ENCODE measurements at regions not wholly inside any gene's neighbourhood (a gene's known extent, or its start where the extent isn't known, plus 50 kb on each side); places are given as distances from the start of the nearest gene placed in this dataset.

DNA sequence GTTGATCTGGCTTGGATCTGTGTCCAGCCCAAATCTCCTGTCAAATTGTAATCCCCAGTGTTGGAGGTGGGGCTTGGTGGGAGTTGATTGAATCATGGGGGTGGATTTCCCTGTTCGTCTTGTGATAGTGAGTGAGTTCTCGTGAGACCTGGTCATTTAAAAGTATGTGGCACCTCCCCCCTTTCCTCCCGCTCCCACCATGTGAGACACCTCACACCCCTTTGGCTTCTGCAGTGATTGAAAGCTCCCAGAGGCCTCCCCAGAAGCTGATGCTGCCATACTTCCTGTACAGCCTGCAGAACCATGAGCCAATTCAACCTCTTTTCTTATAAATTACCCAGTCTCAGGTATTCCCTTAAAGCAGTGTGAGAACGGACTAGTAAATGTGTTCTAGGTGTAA, 117.3 kb upstream of the PTCH1 start:
- H3K27ac ChIP-seq, result no peak overlapping the region
- H3K36me3 ChIP-seq (replicated peaks in 1 of 2; ENCODE audit: insufficient read depth in 1 of 2, low read depth in 2 of 2), result no peaks in the 10 kb centered on the region
- intact Hi-C loops (cut with DNase I), result no loop called here
- 64 to 77% methylated on average over 4 of the region's 4 CpGs for WGBS, 2 donors
- no peak for TF ChIP-seq POLR2A (IDR thresholded peaks at IDR 0.05)
- TF ChIP-seq, protein P1, sequence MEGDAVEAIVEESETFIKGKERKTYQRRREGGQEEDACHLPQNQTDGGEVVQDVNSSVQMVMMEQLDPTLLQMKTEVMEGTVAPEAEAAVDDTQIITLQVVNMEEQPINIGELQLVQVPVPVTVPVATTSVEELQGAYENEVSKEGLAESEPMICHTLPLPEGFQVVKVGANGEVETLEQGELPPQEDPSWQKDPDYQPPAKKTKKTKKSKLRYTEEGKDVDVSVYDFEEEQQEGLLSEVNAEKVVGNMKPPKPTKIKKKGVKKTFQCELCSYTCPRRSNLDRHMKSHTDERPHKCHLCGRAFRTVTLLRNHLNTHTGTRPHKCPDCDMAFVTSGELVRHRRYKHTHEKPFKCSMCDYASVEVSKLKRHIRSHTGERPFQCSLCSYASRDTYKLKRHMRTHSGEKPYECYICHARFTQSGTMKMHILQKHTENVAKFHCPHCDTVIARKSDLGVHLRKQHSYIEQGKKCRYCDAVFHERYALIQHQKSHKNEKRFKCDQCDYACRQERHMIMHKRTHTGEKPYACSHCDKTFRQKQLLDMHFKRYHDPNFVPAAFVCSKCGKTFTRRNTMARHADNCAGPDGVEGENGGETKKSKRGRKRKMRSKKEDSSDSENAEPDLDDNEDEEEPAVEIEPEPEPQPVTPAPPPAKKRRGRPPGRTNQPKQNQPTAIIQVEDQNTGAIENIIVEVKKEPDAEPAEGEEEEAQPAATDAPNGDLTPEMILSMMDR (IDR thresholded peaks at IDR 0.05), result no peak
- ATAC-seq (no peak), DNase-seq (no peak)
- H3K9me3 ChIP-seq, result no peaks in the 10 kb centered on the region
- no peaks in the 10 kb centered on the region for H3K4me1 ChIP-seq
- no peaks in the 10 kb centered on the region for H3K27me3 ChIP-seq
- H3K4me3 ChIP-seq, result no peak overlapping the region

DNA sequence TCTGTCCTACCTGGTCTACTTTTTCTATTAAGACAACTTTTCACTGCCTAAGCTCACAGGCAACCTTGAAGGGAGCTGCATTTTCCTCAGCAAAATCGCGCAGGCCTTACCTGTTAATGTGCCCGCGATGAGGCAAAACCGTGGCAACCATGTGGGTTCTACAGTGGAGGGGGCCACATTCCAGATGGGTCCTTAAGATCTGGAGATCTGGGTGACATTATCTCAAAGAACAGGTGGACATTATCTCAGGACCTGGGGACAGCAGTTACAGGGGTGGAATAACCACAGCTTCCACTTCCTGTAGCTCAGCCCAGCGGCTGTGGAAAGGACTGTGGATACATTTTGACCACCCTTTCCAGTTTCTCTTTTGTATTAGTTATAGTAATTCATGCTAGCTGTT, 112.8 kb upstream of the PTCH1 start:
- 74 to 86% methylated on average over 6 of the region's 6 CpGs for WGBS, 2 donors
- Histone ChIP-seq H3K27me3 (no peaks in the 10 kb centered on the region), H3K4me1 (no peaks in the 10 kb centered on the region), H3K9me3 (no peaks in the 10 kb centered on the region), H3K4me3 (no peak overlapping the region), H3K36me3 (replicated peaks in 1 of 2; ENCODE audit: insufficient read depth in 1 of 2, low read depth in 2 of 2) (no peaks in the 10 kb centered on the region), H3K27ac (no peak overlapping the region)
- intact Hi-C loops (cut with DNase I), result no loop called here
- TF ChIP-seq POLR2A (IDR thresholded peaks at IDR 0.05), result no peak
- TF ChIP-seq, protein P1 (IDR thresholded peaks at IDR 0.05), result no peak
- DNase-seq (no peak), ATAC-seq (no peak)

DNA sequence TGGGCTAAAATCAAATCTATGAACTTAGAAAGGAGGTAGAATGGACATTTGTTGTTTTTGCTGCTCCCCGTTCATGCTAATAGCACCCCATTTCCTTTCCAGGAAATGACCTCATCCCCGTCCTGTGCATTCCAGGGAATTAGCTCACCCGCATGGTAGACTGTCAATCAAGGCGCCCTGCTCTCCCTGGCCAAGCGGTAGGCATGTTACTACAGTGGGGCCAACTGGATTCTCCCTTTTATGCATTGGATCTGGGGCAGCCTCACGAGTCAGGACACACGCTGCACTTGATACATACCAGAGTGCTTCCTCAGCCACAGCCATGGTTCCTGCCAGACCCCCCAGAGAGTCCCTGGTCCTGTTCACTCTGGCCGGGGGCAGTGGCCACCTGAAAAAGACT, 111.0 kb upstream of the PTCH1 start:
- ATAC-seq, result no peak
- H3K9me3 ChIP-seq, result no peaks in the 10 kb centered on the region

DNA sequence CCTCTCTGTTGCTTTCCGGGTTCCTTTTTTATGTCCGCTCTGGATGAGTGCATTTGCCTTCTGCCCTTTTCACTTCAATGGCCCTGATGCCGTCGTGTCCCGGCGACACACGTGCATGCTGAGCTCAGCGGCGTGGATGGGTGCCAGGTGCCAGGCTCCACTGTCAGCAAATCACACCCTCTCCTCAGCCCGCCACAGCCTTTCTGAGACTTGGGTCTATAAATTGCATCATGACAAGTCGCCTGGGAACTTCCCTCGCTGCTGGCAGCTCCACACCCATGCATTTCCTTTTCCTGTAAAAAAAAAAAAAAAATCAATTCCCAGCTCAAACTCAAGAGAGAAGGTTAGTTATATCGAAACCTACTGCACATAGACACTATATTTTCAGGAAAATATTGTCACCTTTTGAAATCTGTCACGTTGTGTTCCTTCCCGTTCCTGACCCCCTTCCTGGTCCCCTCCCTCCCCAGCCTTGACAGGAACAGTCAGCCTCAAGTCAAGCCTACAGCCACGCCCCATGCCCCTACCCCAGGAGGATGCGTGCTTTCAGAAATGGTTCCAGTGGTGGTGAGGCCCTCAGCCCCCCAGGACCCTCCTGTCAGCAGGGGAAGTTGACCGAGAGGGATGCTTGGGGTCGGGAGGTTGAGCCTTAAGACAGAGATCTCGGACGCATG, 110.3 kb upstream of the PTCH1 start:
- H3K27ac ChIP-seq, result peak overlapping the region in 2 of 4 donors; percentile 16 to 43
- peak; percentile 68 for ATAC-seq
- H3K4me3 ChIP-seq, result no peak overlapping the region

More for the DNA sequence above, 111.0 kb upstream of the PTCH1 start:
- no peak for TF ChIP-seq POLR2A (IDR thresholded peaks at IDR 0.05)
- TF ChIP-seq, protein P1 (IDR thresholded peaks at IDR 0.05), result no peak
- Histone ChIP-seq H3K27me3 (no peaks in the 10 kb centered on the region), H3K27ac (no peak overlapping the region), H3K36me3 (replicated peaks in 1 of 2; ENCODE audit: insufficient read depth in 1 of 2, low read depth in 2 of 2) (no peaks in the 10 kb centered on the region), H3K4me1 (no peaks in the 10 kb centered on the region), H3K4me3 (no peak overlapping the region)
- DNase-seq, result no peak
- intact Hi-C loops (cut with DNase I), result no loop called here
- 63 to 66% methylated on average over 8 of the region's 8 CpGs for WGBS, 2 donors

More for the DNA sequence above, 110.3 kb upstream of the PTCH1 start:
- DNase-seq, result peak; percentile 38 to 53 (median 48)
- Histone ChIP-seq H3K9me3 (no peaks in the 10 kb centered on the region), H3K27me3 (no peaks in the 10 kb centered on the region), H3K36me3 (replicated peaks in 1 of 2; ENCODE audit: insufficient read depth in 1 of 2, low read depth in 2 of 2) (no peaks in the 10 kb centered on the region), H3K4me1 (no peaks in the 10 kb centered on the region)
- intact Hi-C loops (cut with DNase I), result no loop called here
- TF ChIP-seq, protein P1 (IDR thresholded peaks at IDR 0.05), result no peak
- TF ChIP-seq POLR2A (IDR thresholded peaks at IDR 0.05), result no peak
- 59 to 62% methylated on average over 21 of the region's 21 CpGs for WGBS, 2 donors
